Activated CD8-positive, alpha-beta memory T cell treated with anti-CD3 and anti-CD28 coated beads for 36 hours (primary cell): ENCODE measurements at regions not wholly inside any gene's neighbourhood (a gene's known extent, or its start where the extent isn't known, plus 50 kb on each side); places are given as distances from the start of the nearest gene placed in this dataset.

Experiments used
- CTCF ChIA-PET: fragments of 350-600 bp; sonication (Branson Sonifier 250); formaldehyde crosslinking; loops from one replicate; lab custom pipeline; 2021; ENCODE audit warnings: antibody characterized with exemption; lab: Charles Lee
- POLR2A ChIA-PET: fragments of 350-600 bp; sonication (Branson Sonifier 250); formaldehyde crosslinking; loops from one replicate; lab custom pipeline; 2021; ENCODE audit warnings: antibody characterized with exemption; lab: Charles Lee

DNA sequence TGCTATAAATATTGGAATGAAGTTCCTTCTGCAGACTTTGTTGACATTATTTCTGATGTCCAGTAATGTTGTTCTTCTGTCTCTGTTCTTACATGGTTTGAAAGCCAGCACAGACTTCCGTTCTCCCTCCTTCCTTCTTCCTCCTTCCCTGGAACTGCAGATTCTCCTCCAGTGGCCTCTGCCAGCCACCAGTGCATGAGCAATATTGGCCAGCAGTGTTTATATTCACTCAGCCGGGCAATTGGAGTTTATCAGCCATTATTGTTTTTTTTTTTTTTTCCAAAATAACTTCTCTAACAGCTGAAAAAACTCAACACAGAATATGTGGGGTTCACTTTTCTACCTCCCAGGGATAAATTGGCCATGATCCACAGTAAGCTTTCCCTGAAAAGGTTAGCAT lies 86.8 kb downstream of the ADCYAP1 start:
- CTCF ChIA-PET = no interaction called here

GRCh38 chr18:993560-993959 lies 88.9 kb downstream of the ADCYAP1 start:
- CTCF ChIA-PET = no interaction called here
- POLR2A ChIA-PET = no interaction called here

More for the DNA sequence above, 86.8 kb downstream of the ADCYAP1 start:
- POLR2A ChIA-PET = no interaction called here

GRCh38 chr18:995629-996028 lies 91.0 kb downstream of the ADCYAP1 start:
- CTCF ChIA-PET = no interaction called here

DNA sequence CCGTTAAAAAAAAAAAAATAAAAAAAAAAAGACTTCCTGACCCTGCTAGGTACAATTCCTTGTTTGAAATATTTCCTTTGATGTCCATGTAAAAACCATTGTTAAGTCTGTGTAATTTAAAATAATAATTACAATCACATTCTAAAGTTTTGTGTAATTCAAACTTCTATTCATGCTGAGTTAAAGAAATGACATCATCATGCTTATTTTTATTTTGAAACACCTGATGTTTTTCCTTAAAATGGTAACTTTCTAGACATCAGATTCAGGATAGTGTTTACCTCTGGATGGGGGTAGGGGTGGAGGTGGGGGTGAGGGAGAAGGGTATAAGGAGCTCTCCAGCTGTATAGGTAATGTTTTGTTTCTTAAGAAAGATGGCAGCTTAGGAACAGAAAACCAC lies 92.8 kb downstream of the ADCYAP1 start:
- ChIA-PET CTCF (no interaction called here), POLR2A (no interaction called here)

More at GRCh38 chr18:995629-996028, 91.0 kb downstream of the ADCYAP1 start:
- POLR2A ChIA-PET = no interaction called here

- ChIA-PET CTCF (no interaction called here), POLR2A (no interaction called here)
Observed at GRCh38 chr18:998936-999335, 94.3 kb downstream of the ADCYAP1 start.

DNA sequence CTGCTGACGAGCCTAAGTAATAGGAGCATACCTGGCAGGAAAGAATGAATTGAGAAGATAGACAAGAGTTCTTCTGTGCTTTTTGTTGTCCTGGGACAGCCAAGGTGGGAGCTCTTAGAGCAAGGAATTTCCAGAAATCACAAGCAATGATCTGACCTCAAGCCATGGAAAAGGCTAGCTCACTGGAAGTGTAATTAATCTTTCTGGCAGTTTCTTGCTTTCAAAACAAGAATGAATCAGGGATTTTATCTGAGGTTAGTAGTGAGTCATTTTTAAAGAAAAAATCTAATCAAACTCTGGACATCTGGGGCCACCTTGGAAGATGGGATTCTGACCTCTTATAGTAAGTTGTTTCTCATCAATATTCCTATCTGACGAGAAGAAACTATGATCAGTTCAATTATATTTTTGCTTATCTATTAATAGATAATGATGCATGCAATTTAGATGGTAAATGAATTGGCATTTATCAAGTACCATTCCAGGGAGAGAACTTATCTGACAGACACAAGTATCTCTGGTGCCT lies 98.0 kb downstream of the ADCYAP1 start:
- ChIA-PET POLR2A (no interaction called here), CTCF (interaction anchor here (1.1 kb wide), 1 partner anchor 52 kb away, joined by 3 read pairs; no protein-coding TSS in a partner anchor)

- POLR2A ChIA-PET = no interaction called here
- CTCF ChIA-PET = interaction anchor here (0.7 kb wide), 1 partner anchor 764 kb away, joined by 3 read pairs; no protein-coding TSS in a partner anchor
Observed at GRCh38 chr18:1003499-1003898, 98.8 kb downstream of the ADCYAP1 start.

DNA sequence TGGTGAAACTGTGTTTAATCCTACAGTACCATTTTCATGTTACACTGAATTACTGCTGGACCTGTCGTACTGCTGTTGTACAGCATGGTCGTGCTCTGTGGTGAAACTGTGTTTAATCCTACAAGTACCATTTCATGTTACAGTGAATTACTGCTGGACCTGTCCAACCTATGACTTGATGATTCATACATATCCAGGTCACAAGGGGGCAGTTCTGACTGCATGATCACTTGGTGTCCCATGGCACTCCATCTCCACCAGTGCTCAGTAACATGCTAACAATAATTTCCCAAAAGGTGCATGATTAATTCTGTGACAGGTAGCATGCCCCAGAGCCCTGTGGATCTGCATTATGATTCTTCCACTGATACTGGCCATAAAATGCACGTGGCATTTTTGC lies 101.6 kb downstream of the ADCYAP1 start:
- CTCF ChIA-PET = no interaction called here
- POLR2A ChIA-PET = no interaction called here

DNA sequence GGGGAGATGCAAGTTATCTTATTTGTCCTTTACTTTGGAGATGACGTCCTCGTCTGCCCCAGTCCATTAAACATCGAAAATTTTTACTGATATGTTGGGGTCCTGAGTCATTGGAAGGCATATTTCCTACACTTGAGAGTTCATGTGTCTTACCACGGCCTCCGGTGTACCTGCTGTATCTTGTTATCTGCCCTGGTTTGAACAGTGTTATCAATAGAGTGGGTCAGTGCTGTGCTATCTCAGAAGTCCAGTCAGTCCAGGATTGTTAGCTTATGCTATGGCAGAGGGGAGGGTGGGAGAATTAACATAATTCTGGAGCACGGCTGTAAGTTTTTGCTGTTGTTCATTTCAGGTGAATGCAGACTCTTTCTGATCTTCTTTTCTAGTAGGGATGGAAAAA lies 102.3 kb downstream of the ADCYAP1 start:
- ChIA-PET CTCF (no interaction called here), POLR2A (no interaction called here)

DNA sequence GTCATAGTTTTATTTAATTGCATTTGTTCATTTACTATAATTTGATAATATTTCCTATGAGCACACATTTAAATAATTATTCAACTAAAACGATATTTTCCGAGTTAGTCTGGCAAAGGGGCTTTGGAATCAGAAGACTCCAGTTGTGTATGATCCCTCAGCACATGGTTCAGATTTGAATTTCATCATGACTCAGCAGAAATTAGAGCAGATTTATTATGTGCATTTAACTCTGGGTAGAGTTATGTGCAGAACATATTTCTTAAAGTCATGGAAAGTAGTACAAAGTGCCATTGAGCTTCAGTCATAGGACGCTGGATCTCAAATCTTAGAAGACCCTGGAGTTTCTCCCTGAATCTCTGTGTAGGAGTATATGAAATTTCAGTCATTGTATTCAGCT lies 106.7 kb downstream of the ADCYAP1 start:
- CTCF ChIA-PET = no interaction called here

GRCh38 chr18:1012775-1013174 lies 108.1 kb downstream of the ADCYAP1 start:
- POLR2A ChIA-PET = no interaction called here
- CTCF ChIA-PET = no interaction called here

More for the DNA sequence above, 106.7 kb downstream of the ADCYAP1 start:
- POLR2A ChIA-PET = no interaction called here

GRCh38 chr18:1013951-1014350 lies 109.3 kb downstream of the ADCYAP1 start:
- ChIA-PET POLR2A (no interaction called here), CTCF (no interaction called here)

- CTCF ChIA-PET = no interaction called here
- POLR2A ChIA-PET = no interaction called here
Observed at GRCh38 chr18:1014509-1014908, 109.8 kb downstream of the ADCYAP1 start.

GRCh38 chr18:1014951-1015624 lies 110.4 kb downstream of the ADCYAP1 start:
- CTCF ChIA-PET = no interaction called here
- POLR2A ChIA-PET = no interaction called here

DNA sequence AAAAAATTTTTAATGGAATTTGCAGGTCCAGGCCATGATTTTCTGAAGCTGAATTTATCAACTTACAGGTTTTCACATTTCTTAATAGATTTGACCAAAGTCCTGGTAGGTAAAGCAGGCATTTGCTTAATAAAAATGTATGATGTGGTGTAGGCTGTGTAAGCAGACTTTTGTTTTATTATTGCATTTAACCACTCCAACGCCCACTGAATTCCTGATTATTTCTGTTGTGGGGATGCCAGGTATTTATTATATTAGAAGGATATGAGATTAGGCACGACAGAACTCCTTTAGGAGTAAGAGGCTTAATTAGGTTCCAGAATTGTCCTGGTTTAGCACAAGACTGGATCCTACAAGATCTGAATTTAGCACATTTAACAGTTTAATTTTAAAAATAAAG lies 111.1 kb downstream of the ADCYAP1 start:
- POLR2A ChIA-PET = no interaction called here
- CTCF ChIA-PET = no interaction called here

DNA sequence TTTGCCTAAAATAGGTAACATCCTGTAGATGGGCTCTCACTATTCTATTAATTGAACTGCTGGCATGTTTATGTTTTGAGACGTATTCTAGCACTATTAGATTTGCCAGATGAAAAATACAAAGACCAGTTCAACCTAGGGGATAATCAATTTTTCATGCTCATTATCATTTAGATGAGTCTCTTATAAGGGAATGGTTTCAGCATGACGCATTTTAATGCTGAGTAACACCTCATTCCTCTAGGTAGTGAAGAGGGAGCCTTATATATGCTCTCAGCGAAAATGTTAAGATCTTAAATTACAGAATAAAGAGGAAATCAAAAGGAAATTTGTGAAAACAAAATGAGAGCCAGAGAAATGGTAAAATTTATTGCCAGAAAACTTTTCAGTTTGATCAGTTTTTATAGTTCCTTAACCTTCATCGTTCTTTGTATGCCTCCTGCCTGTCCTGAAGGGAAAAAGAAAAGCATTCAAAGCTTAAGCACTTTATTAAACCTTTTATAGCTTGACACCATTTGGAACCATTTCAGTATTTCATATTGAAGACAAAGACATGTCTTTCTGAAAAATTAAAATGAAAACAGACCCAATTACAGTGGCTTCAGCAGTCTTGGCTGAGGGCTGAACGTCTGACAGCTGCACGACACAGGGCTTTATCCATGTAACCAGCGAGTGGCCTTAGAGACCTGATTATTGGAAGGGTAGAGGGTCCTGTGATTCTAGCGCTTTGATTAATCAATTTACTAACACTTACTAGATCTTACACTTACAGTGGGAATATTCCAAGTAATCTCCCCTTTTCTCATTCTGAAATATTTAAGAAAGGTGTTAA lies 112.8 kb downstream of the ADCYAP1 start:
- ChIA-PET CTCF (no interaction called here), POLR2A (no interaction called here)

GRCh38 chr18:1018181-1018681 lies 113.6 kb downstream of the ADCYAP1 start:
- ChIA-PET POLR2A (no interaction called here), CTCF (no interaction called here)

DNA sequence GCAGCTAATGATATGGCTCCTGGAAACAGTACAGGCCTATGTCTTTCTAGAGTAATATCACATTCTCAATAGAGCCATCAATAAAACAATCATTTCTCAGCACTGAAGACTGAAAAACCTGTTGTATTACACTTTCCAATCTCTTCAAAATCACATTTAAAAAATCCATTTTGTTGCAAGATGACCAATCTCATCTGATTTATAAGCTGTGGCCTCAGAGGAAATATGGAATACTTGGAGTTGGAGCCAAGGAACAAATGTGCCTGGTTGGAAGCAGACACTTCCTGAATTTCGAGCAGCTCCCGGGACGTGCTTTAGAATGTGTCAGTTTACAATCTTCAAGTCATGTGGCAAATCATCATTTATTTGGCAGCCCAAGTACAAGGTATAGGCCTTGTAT lies 114.5 kb downstream of the ADCYAP1 start:
- CTCF ChIA-PET = no interaction called here

DNA sequence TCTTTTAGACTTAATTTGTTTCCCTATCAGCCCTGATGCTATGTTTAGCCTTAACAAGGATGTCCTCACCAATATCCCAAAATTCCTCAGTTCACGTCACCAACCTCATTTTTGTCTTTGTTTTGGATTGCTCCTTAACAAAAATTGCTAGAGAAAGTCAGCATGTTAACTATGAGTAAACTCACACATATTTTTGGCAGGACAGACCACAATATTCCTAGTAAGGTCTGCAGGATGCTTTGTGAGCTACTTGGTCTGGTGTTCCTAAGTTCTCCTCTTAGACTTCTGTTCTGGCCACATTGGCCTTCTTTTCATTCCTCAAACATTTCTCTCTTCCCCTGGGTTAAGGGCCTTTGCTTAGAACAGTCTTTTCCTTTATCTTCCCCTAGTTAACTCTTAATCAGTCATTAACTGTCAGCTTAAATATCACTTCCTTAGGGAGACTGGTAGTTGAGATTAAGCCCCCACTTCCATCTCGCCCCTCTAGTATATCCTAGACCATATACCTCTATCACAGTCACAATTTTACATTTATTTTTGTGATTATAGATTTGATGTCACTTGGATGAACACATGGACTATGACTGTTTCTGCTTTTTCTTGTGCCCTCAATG lies 116.2 kb downstream of the ADCYAP1 start:
- POLR2A ChIA-PET = no interaction called here
- CTCF ChIA-PET = no interaction called here

More for the DNA sequence above, 114.5 kb downstream of the ADCYAP1 start:
- POLR2A ChIA-PET = no interaction called here

DNA sequence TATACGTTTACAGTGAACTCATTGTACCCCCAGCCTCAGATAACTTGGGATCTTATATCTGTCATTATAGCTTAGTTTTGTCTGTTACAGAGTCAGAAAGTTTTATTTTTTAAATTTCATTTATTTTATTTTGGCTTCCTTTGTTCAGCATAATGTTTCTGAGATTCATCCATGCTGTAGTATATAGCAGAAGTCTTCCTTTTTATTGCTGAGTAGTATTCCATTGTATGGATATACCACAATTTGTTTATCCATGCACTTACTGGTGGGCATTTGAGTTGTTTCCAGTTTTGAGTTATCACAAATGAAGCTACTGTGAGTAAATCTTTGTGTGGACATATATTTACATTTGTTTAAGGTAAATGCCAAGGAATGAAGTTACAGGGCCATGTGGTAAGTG lies 122.3 kb downstream of the ADCYAP1 start:
- ChIA-PET POLR2A (no interaction called here), CTCF (no interaction called here)
